ENCODE measurements at regions not wholly inside any gene's neighbourhood (a gene's known extent, or its start where the extent isn't known, plus 50 kb on each side); places are given as distances from the start of the nearest gene placed in this dataset.

- Mint-ChIP-seq H3K27me3 (ENCODE audit: low read depth) (no peaks in the 10 kb centered on the region), H3K36me3 (ENCODE audit: low read depth) (no peaks in the 10 kb centered on the region), H3K4me3 (ENCODE audit: low read depth) (no peak overlapping the region), H3K27ac (no peak overlapping the region), H3K9me3 (no peaks in the 10 kb centered on the region), H3K4me1 (ENCODE audit: low read depth) (no peaks in the 10 kb centered on the region)
- intact Hi-C loops (cut with micrococcal nuclease): no loop called here
- DNase-seq (ENCODE audit: low spot score): no peak
Measured at GRCh38 chr10:24007359-24007758, 201.6 kb upstream of the KIAA1217 start.

- no peak for DNase-seq (ENCODE audit: low spot score)
- Mint-ChIP-seq H3K36me3 (ENCODE audit: low read depth) (no peaks in the 10 kb centered on the region), H3K4me3 (ENCODE audit: low read depth) (no peak overlapping the region), H3K9me3 (no peaks in the 10 kb centered on the region), H3K27ac (no peak overlapping the region), H3K4me1 (ENCODE audit: low read depth) (no peaks in the 10 kb centered on the region), H3K27me3 (ENCODE audit: low read depth) (no peaks in the 10 kb centered on the region)
- intact Hi-C loops (cut with micrococcal nuclease): no loop called here
Measured at GRCh38 chr10:24008164-24009091, 200.5 kb upstream of the KIAA1217 start.

GRCh38 chr10:24009115-24009514 lies 199.8 kb upstream of the KIAA1217 start:
- DNase-seq (ENCODE audit: low spot score): no peak
- Mint-ChIP-seq H3K36me3 (ENCODE audit: low read depth) (no peaks in the 10 kb centered on the region), H3K4me1 (ENCODE audit: low read depth) (no peaks in the 10 kb centered on the region), H3K4me3 (ENCODE audit: low read depth) (no peak overlapping the region), H3K27me3 (ENCODE audit: low read depth) (no peaks in the 10 kb centered on the region), H3K9me3 (no peaks in the 10 kb centered on the region), H3K27ac (no peak overlapping the region)
- intact Hi-C loops (cut with micrococcal nuclease): no loop called here

- no peak overlapping the region for H3K4me3 Mint-ChIP-seq (ENCODE audit: low read depth)
- no peak overlapping the region for H3K27ac Mint-ChIP-seq
- intact Hi-C loops (cut with micrococcal nuclease): no loop called here
- H3K9me3 Mint-ChIP-seq: no peaks in the 10 kb centered on the region
- no peaks in the 10 kb centered on the region for H3K4me1 Mint-ChIP-seq (ENCODE audit: low read depth)
- no peaks in the 10 kb centered on the region for H3K36me3 Mint-ChIP-seq (ENCODE audit: low read depth)
- no peaks in the 10 kb centered on the region for H3K27me3 Mint-ChIP-seq (ENCODE audit: low read depth)
- DNase-seq (ENCODE audit: low spot score): no peak
Measured at GRCh38 chr10:24009736-24010135, 199.2 kb upstream of the KIAA1217 start.

GRCh38 chr10:24010436-24010970 lies 198.4 kb upstream of the KIAA1217 start:
- no peaks in the 10 kb centered on the region for H3K27me3 Mint-ChIP-seq (ENCODE audit: low read depth)
- DNase-seq (ENCODE audit: low spot score): no peak
- H3K36me3 Mint-ChIP-seq (ENCODE audit: low read depth): no peaks in the 10 kb centered on the region
- H3K9me3 Mint-ChIP-seq: no peaks in the 10 kb centered on the region
- no peak overlapping the region for H3K4me3 Mint-ChIP-seq (ENCODE audit: low read depth)
- H3K27ac Mint-ChIP-seq: no peak overlapping the region
- intact Hi-C loops (cut with micrococcal nuclease): no loop called here
- no peaks in the 10 kb centered on the region for H3K4me1 Mint-ChIP-seq (ENCODE audit: low read depth)

GRCh38 chr10:24012249-24012803 lies 196.6 kb upstream of the KIAA1217 start:
- intact Hi-C loops (cut with micrococcal nuclease): no loop called here
- Mint-ChIP-seq H3K9me3 (no peaks in the 10 kb centered on the region), H3K27me3 (ENCODE audit: low read depth) (no peaks in the 10 kb centered on the region), H3K4me1 (ENCODE audit: low read depth) (no peaks in the 10 kb centered on the region), H3K27ac (no peak overlapping the region), H3K36me3 (ENCODE audit: low read depth) (no peaks in the 10 kb centered on the region), H3K4me3 (ENCODE audit: low read depth) (no peak overlapping the region)
- DNase-seq (ENCODE audit: low spot score): no peak

GRCh38 chr10:24027107-24027506 lies 181.8 kb upstream of the KIAA1217 start:
- no peaks in the 10 kb centered on the region for H3K27me3 Mint-ChIP-seq (ENCODE audit: low read depth)
- H3K9me3 Mint-ChIP-seq: no peaks in the 10 kb centered on the region
- intact Hi-C loops (cut with micrococcal nuclease): no loop called here
- no peak overlapping the region for H3K4me3 Mint-ChIP-seq (ENCODE audit: low read depth)
- DNase-seq (ENCODE audit: low spot score): no peak
- no peak overlapping the region for H3K27ac Mint-ChIP-seq
- no peaks in the 10 kb centered on the region for H3K36me3 Mint-ChIP-seq (ENCODE audit: low read depth)
- H3K4me1 Mint-ChIP-seq (ENCODE audit: low read depth): no peaks in the 10 kb centered on the region

GRCh38 chr10:24034571-24034970 lies 174.4 kb upstream of the KIAA1217 start:
- intact Hi-C loops (cut with micrococcal nuclease): no loop called here
- H3K36me3 Mint-ChIP-seq (ENCODE audit: low read depth): no peaks in the 10 kb centered on the region
- no peaks in the 10 kb centered on the region for H3K4me1 Mint-ChIP-seq (ENCODE audit: low read depth)

GRCh38 chr10:24035761-24036160 lies 173.2 kb upstream of the KIAA1217 start:
- no peaks in the 10 kb centered on the region for H3K27me3 Mint-ChIP-seq (ENCODE audit: low read depth)
- no peak overlapping the region for H3K4me3 Mint-ChIP-seq (ENCODE audit: low read depth)
- DNase-seq (ENCODE audit: low spot score): no peak
- intact Hi-C loops (cut with micrococcal nuclease): no loop called here
- no peak overlapping the region for H3K27ac Mint-ChIP-seq
- no peaks in the 10 kb centered on the region for H3K36me3 Mint-ChIP-seq (ENCODE audit: low read depth)
- H3K4me1 Mint-ChIP-seq (ENCODE audit: low read depth): no peaks in the 10 kb centered on the region
- H3K9me3 Mint-ChIP-seq: no peaks in the 10 kb centered on the region

More at GRCh38 chr10:24034571-24034970, 174.4 kb upstream of the KIAA1217 start:
- Mint-ChIP-seq H3K27ac (no peak overlapping the region), H3K27me3 (ENCODE audit: low read depth) (no peaks in the 10 kb centered on the region), H3K9me3 (no peaks in the 10 kb centered on the region), H3K4me3 (ENCODE audit: low read depth) (no peak overlapping the region)
- no peak for DNase-seq (ENCODE audit: low spot score)

- Mint-ChIP-seq H3K27me3 (ENCODE audit: low read depth) (no peaks in the 10 kb centered on the region), H3K36me3 (ENCODE audit: low read depth) (no peaks in the 10 kb centered on the region), H3K27ac (no peak overlapping the region), H3K4me1 (ENCODE audit: low read depth) (no peaks in the 10 kb centered on the region), H3K4me3 (ENCODE audit: low read depth) (no peak overlapping the region), H3K9me3 (no peaks in the 10 kb centered on the region)
- DNase-seq (ENCODE audit: low spot score): no peak
- intact Hi-C loops (cut with micrococcal nuclease): no loop called here
Measured at GRCh38 chr10:24039315-24039714, 169.6 kb upstream of the KIAA1217 start.

- Mint-ChIP-seq H3K27me3 (ENCODE audit: low read depth) (no peaks in the 10 kb centered on the region), H3K4me3 (ENCODE audit: low read depth) (no peak overlapping the region), H3K36me3 (ENCODE audit: low read depth) (no peaks in the 10 kb centered on the region), H3K27ac (no peak overlapping the region), H3K4me1 (ENCODE audit: low read depth) (no peaks in the 10 kb centered on the region), H3K9me3 (no peaks in the 10 kb centered on the region)
- intact Hi-C loops (cut with micrococcal nuclease): no loop called here
- no peak for DNase-seq (ENCODE audit: low spot score)
Measured at GRCh38 chr10:24039897-24040296, 169.0 kb upstream of the KIAA1217 start.

GRCh38 chr10:24041034-24041433 lies 167.9 kb upstream of the KIAA1217 start:
- Mint-ChIP-seq H3K9me3 (no peaks in the 10 kb centered on the region), H3K27me3 (ENCODE audit: low read depth) (no peaks in the 10 kb centered on the region), H3K27ac (no peak overlapping the region), H3K4me3 (ENCODE audit: low read depth) (no peak overlapping the region), H3K4me1 (ENCODE audit: low read depth) (no peaks in the 10 kb centered on the region), H3K36me3 (ENCODE audit: low read depth) (no peaks in the 10 kb centered on the region)
- intact Hi-C loops (cut with micrococcal nuclease): no loop called here
- no peak for DNase-seq (ENCODE audit: low spot score)

GRCh38 chr10:24041834-24042233 lies 167.1 kb upstream of the KIAA1217 start:
- intact Hi-C loops (cut with micrococcal nuclease): no loop called here
- Mint-ChIP-seq H3K4me1 (ENCODE audit: low read depth) (no peaks in the 10 kb centered on the region), H3K36me3 (ENCODE audit: low read depth) (no peaks in the 10 kb centered on the region), H3K27ac (no peak overlapping the region), H3K4me3 (ENCODE audit: low read depth) (no peak overlapping the region), H3K27me3 (ENCODE audit: low read depth) (no peaks in the 10 kb centered on the region), H3K9me3 (no peaks in the 10 kb centered on the region)
- DNase-seq (ENCODE audit: low spot score): no peak
